CD4-positive, CD25-positive, alpha-beta regulatory T cell (primary cell): ENCODE measurements at regions not wholly inside any gene's neighbourhood (a gene's known extent, or its start where the extent isn't known, plus 50 kb on each side); places are given as distances from the start of the nearest gene placed in this dataset.

ENCODE experiments used
- ATAC-seq, 2 donors: fragments of 150-1000 bp; cut with Tn5 transposase; one replicate each; pipeline ENCODE4 v1.10.0; 2021; ENCODE audit warnings: low read depth in 2 of 2, moderate number of reproducible peaks in 2 of 2, moderate library complexity in 1 of 2
- DNase-seq, 3 donors: peaks; one replicate each; pipeline versions ENCODE4 v3.0.0 to v3.0.0-alpha.2; 2012 to 2022; ENCODE audit warnings: mixed read lengths in 1 of 3
- H3K27ac ChIP-seq: one replicate; pipeline ENCODE4 v1.7.0; 2013; ENCODE audit warnings: mild to moderate bottlenecking, low read length; ENCODE audit not compliant: insufficient read depth, poor library complexity, severe bottlenecking
- H3K27me3 ChIP-seq: one replicate; pipeline ENCODE4 v1.7.0; 2013; ENCODE audit warnings: low read length; ENCODE audit not compliant: control insufficient read depth, insufficient read depth
- H3K36me3 ChIP-seq: one replicate; pipeline ENCODE4 v1.7.0; 2013; ENCODE audit warnings: mild to moderate bottlenecking, low read length, moderate library complexity; ENCODE audit not compliant: control insufficient read depth, insufficient read depth
- H3K4me1 ChIP-seq: 2 replicates; pipeline ENCODE4 v1.7.0; 2013; ENCODE audit warnings: mild to moderate bottlenecking, low read length; ENCODE audit not compliant: insufficient read depth, control insufficient read depth, poor library complexity, severe bottlenecking
- H3K4me3 ChIP-seq: one replicate; pipeline ENCODE4 v1.7.0; 2013; ENCODE audit warnings: low read depth, mild to moderate bottlenecking, low read length, moderate library complexity
- H3K9me3 ChIP-seq, 2 experiments: 1 replicate in 1 of 2; 2 replicates in 1 of 2; pipeline ENCODE4 v1.7.0; 2013; ENCODE audit warnings: low read length in 2 of 2, mild to moderate bottlenecking in 1 of 2, moderate library complexity in 1 of 2; ENCODE audit not compliant: control insufficient read depth in 2 of 2
- H3K27ac Mint-ChIP-seq, 3 donors: one replicate each; pipeline ENCODE4 v1.8.0; 2020 to 2022; ENCODE audit warnings: mild to moderate bottlenecking in 3 of 3, mixed read lengths in 3 of 3, moderate library complexity in 2 of 3
- H3K27me3 Mint-ChIP-seq: one replicate; pipeline ENCODE4 v1.8.0; 2022; ENCODE audit warnings: mild to moderate bottlenecking, mixed read lengths
- H3K36me3 Mint-ChIP-seq: one replicate; pipeline ENCODE4 v1.8.0; 2020; ENCODE audit warnings: mixed read lengths
- H3K4me1 Mint-ChIP-seq, 4 donors: one replicate each; pipeline ENCODE4 v1.8.0; 2020 to 2022; ENCODE audit warnings: mixed read lengths in 4 of 4, mild to moderate bottlenecking in 1 of 4
- H3K4me3 Mint-ChIP-seq, 4 donors: one replicate each; pipeline ENCODE4 v1.8.0; 2020 to 2022; ENCODE audit warnings: mild to moderate bottlenecking in 4 of 4, mixed read lengths in 4 of 4, moderate library complexity in 3 of 4
- H3K9me3 Mint-ChIP-seq, 7 donors: one replicate each; pipeline ENCODE4 v1.8.0; 2020 to 2022; ENCODE audit warnings: mixed read lengths in 7 of 7, mild to moderate bottlenecking in 3 of 7, moderate library complexity in 2 of 7

- Mint-ChIP-seq H3K27ac (no peak overlapping the region), H3K27me3 (peaks cover 5% of the 10 kb centered on the region), H3K9me3 (peaks cover 0 to 10% (median 2%) of the 10 kb centered on the region in 7 donors), H3K36me3 (no peaks in the 10 kb centered on the region), H3K4me3 (no peak overlapping the region), H3K4me1 (no peaks in the 10 kb centered on the region)
- no peak for ATAC-seq
- H3K27ac ChIP-seq = no peak overlapping the region
- no peak for DNase-seq
- no peaks in the 10 kb centered on the region for H3K36me3 ChIP-seq
- H3K4me3 ChIP-seq = no peak overlapping the region
- H3K9me3 ChIP-seq = no peaks in the 10 kb centered on the region
- H3K4me1 ChIP-seq = no peaks in the 10 kb centered on the region
- H3K27me3 ChIP-seq = no peaks in the 10 kb centered on the region
Measured at GRCh38 chr15:47934342-47934741, 186.4 kb upstream of the SLC24A5 start.

GRCh38 chr15:47937834-47938233 lies 183.0 kb upstream of the SLC24A5 start:
- H3K36me3 Mint-ChIP-seq = no peaks in the 10 kb centered on the region

GRCh38 chr15:47944637-47945288 lies 176.0 kb upstream of the SLC24A5 start:
- Histone ChIP-seq H3K4me1 (no peaks in the 10 kb centered on the region), H3K27ac (no peak overlapping the region), H3K36me3 (no peaks in the 10 kb centered on the region), H3K4me3 (no peak overlapping the region), H3K9me3 (peaks cover 0 to 3% of the 10 kb centered on the region in 2 experiments), H3K27me3 (no peaks in the 10 kb centered on the region)
- Mint-ChIP-seq H3K4me3 (no peak overlapping the region), H3K27ac (no peak overlapping the region), H3K27me3 (no peaks in the 10 kb centered on the region), H3K4me1 (no peaks in the 10 kb centered on the region), H3K9me3 (peaks cover 0 to 5% (median 0%) of the 10 kb centered on the region in 7 donors), H3K36me3 (no peaks in the 10 kb centered on the region)
- ATAC-seq (no peak), DNase-seq (no peak)

More at GRCh38 chr15:47937834-47938233, 183.0 kb upstream of the SLC24A5 start:
- Mint-ChIP-seq H3K4me3 (no peak overlapping the region), H3K9me3 (peaks cover 0 to 10% (median 0%) of the 10 kb centered on the region in 7 donors), H3K27ac (no peak overlapping the region), H3K4me1 (no peaks in the 10 kb centered on the region), H3K27me3 (peaks cover 5% of the 10 kb centered on the region)
- ATAC-seq = no peak
- no peak for DNase-seq
- Histone ChIP-seq H3K4me3 (no peak overlapping the region), H3K9me3 (no peaks in the 10 kb centered on the region), H3K4me1 (no peaks in the 10 kb centered on the region), H3K27me3 (no peaks in the 10 kb centered on the region), H3K36me3 (no peaks in the 10 kb centered on the region), H3K27ac (no peak overlapping the region)

GRCh38 chr15:47945872-47946650 lies 174.7 kb upstream of the SLC24A5 start:
- no peaks in the 10 kb centered on the region for H3K4me1 ChIP-seq
- DNase-seq (no peak), ATAC-seq (no peak)
- H3K27me3 ChIP-seq = no peaks in the 10 kb centered on the region
- peaks cover 0 to 3% of the 10 kb centered on the region in 2 experiments for H3K9me3 ChIP-seq
- no peak overlapping the region for H3K27ac ChIP-seq
- no peak overlapping the region for H3K4me3 ChIP-seq
- H3K36me3 ChIP-seq = no peaks in the 10 kb centered on the region
- Mint-ChIP-seq H3K4me1 (no peaks in the 10 kb centered on the region), H3K27ac (no peak overlapping the region), H3K4me3 (no peak overlapping the region), H3K9me3 (peaks cover 0 to 7% (median 3%) of the 10 kb centered on the region in 7 donors), H3K27me3 (no peaks in the 10 kb centered on the region), H3K36me3 (no peaks in the 10 kb centered on the region)

- no peaks in the 10 kb centered on the region for H3K27me3 Mint-ChIP-seq
Measured at GRCh38 chr15:47949815-47950214, 171.0 kb upstream of the SLC24A5 start.

GRCh38 chr15:47950447-47950846 lies 170.3 kb upstream of the SLC24A5 start:
- Histone ChIP-seq H3K36me3 (no peaks in the 10 kb centered on the region), H3K4me3 (no peak overlapping the region), H3K27ac (no peak overlapping the region), H3K4me1 (no peaks in the 10 kb centered on the region), H3K9me3 (no peaks in the 10 kb centered on the region), H3K27me3 (peaks cover 2% of the 10 kb centered on the region)
- Mint-ChIP-seq H3K4me1 (no peaks in the 10 kb centered on the region), H3K27ac (no peak overlapping the region), H3K9me3 (peaks cover 0 to 8% (median 4%) of the 10 kb centered on the region in 7 donors), H3K4me3 (no peak overlapping the region), H3K36me3 (no peaks in the 10 kb centered on the region), H3K27me3 (no peaks in the 10 kb centered on the region)
- DNase-seq (no peak), ATAC-seq (no peak)

More at GRCh38 chr15:47949815-47950214, 171.0 kb upstream of the SLC24A5 start:
- no peak overlapping the region for H3K4me3 ChIP-seq
- no peaks in the 10 kb centered on the region for H3K4me1 Mint-ChIP-seq
- H3K36me3 Mint-ChIP-seq = no peaks in the 10 kb centered on the region
- H3K9me3 Mint-ChIP-seq = peaks cover 0 to 8% (median 4%) of the 10 kb centered on the region in 7 donors
- no peak overlapping the region for H3K27ac Mint-ChIP-seq
- ATAC-seq = no peak
- no peak overlapping the region for H3K4me3 Mint-ChIP-seq
- no peaks in the 10 kb centered on the region for H3K36me3 ChIP-seq
- no peaks in the 10 kb centered on the region for H3K9me3 ChIP-seq
- H3K27ac ChIP-seq = no peak overlapping the region
- no peaks in the 10 kb centered on the region for H3K4me1 ChIP-seq
- H3K27me3 ChIP-seq = peaks cover 2% of the 10 kb centered on the region
- DNase-seq = no peak

GRCh38 chr15:47951781-47952180 lies 169.0 kb upstream of the SLC24A5 start:
- no peak overlapping the region for H3K27ac Mint-ChIP-seq
- no peak overlapping the region for H3K4me3 Mint-ChIP-seq
- Histone ChIP-seq H3K36me3 (no peaks in the 10 kb centered on the region), H3K9me3 (no peaks in the 10 kb centered on the region), H3K27me3 (peaks cover 2% of the 10 kb centered on the region), H3K4me3 (no peak overlapping the region), H3K4me1 (no peaks in the 10 kb centered on the region), H3K27ac (no peak overlapping the region)
- ATAC-seq (no peak), DNase-seq (no peak)
- no peaks in the 10 kb centered on the region for H3K36me3 Mint-ChIP-seq
- H3K27me3 Mint-ChIP-seq = no peaks in the 10 kb centered on the region
- H3K9me3 Mint-ChIP-seq = peaks cover 3 to 9% (median 5%) of the 10 kb centered on the region in 7 donors
- no peaks in the 10 kb centered on the region for H3K4me1 Mint-ChIP-seq
